Progenitor cell of endocrine pancreas (in vitro differentiated cells): ENCODE measurements at regions not wholly inside any gene's neighbourhood (a gene's known extent, or its start where the extent isn't known, plus 50 kb on each side); places are given as distances from the start of the nearest gene placed in this dataset.
"Not testable (repeated sequence)": the region's sequence is repeated elsewhere in the genome, so short reads cannot be mapped to it uniquely, and the experiment has no call there.

Source experiments
- DNase-seq: peaks from one replicate; pipeline ENCODE4 v3.0.0; 2021; ENCODE audit warnings: low spot score; ENCODE audit not compliant: unreplicated experiment
- H3K27ac Mint-ChIP-seq: 2 replicates; pipeline ENCODE4 v1.8.0; 2021; ENCODE audit warnings: mild to moderate bottlenecking, moderate library complexity, mixed read lengths
- H3K27me3 Mint-ChIP-seq: 2 replicates; pipeline ENCODE4 v1.8.0; 2021; ENCODE audit warnings: mixed read lengths
- H3K36me3 Mint-ChIP-seq: 2 replicates; pipeline ENCODE4 v1.8.0; 2022; ENCODE audit warnings: mixed read lengths; ENCODE audit not compliant: insufficient read depth
- H3K4me1 Mint-ChIP-seq: 2 replicates; pipeline ENCODE4 v1.8.0; 2021; ENCODE audit warnings: low read depth, mixed read lengths
- H3K4me3 Mint-ChIP-seq: 2 replicates; pipeline ENCODE4 v1.8.0; 2021; ENCODE audit warnings: low read depth, mild to moderate bottlenecking, moderate library complexity, mixed read lengths
- H3K9me3 Mint-ChIP-seq: 2 replicates; pipeline ENCODE4 v1.8.0; 2021; ENCODE audit warnings: low read depth, mixed read lengths
- CTCF ChIP-seq: fragments of 200-600 bp; sonication (generic); IDR thresholded peaks from one replicate; pipeline ENCODE4 v1.5.0; 2021; ENCODE audit warnings: antibody characterized with exemption, mild to moderate bottlenecking; ENCODE audit not compliant: unreplicated experiment

- H3K4me1 Mint-ChIP-seq, result peaks cover 12% of the 10 kb centered on the region
- H3K36me3 Mint-ChIP-seq, result peaks cover 2% of the 10 kb centered on the region
- TF ChIP-seq CTCF, result no peak
- no peak for DNase-seq
- H3K4me3 Mint-ChIP-seq, result no peak overlapping the region
- H3K9me3 Mint-ChIP-seq, result peaks cover 11% of the 10 kb centered on the region
- H3K27me3 Mint-ChIP-seq, result no peaks in the 10 kb centered on the region
- no peak overlapping the region for H3K27ac Mint-ChIP-seq
These were observed 93.2 kb upstream of the MAPK10 start for GRCh38 chr4:86452924-86453531.

- not testable (repeated sequence) for H3K27me3 Mint-ChIP-seq, H3K4me3 Mint-ChIP-seq, H3K36me3 Mint-ChIP-seq, H3K27ac Mint-ChIP-seq, DNase-seq
- H3K4me1 Mint-ChIP-seq, result peaks cover 12% of the 10 kb centered on the region
- H3K9me3 Mint-ChIP-seq, result peaks cover 11% of the 10 kb centered on the region
These were observed 93.8 kb upstream of the MAPK10 start for GRCh38 chr4:86453611-86454072.

DNA sequence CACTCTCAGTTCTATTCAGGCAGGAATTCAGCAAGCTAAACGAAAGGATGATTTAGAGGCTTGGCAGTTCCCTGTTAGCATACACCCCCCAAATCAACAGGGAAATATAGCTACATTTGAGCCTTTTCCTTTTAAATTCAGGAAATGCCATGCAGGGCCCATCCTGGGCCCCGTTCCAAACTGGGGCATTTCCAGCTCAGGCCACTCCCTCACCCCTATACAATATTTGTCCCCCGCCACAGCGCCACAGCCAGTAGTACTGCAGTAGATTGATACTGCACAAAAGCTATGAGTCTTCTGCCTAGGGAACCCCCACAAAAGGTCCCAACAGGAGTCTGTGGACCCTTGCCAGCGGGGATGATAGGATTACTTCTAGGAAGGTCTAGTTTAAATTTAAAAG is 102.0 kb upstream of the MAPK10 start:
- H3K9me3 Mint-ChIP-seq, result peaks cover 20% of the 10 kb centered on the region
- peaks cover 12% of the 10 kb centered on the region for H3K36me3 Mint-ChIP-seq
- no peak overlapping the region for H3K4me3 Mint-ChIP-seq
- no peak for DNase-seq
- no peaks in the 10 kb centered on the region for H3K4me1 Mint-ChIP-seq
- H3K27me3 Mint-ChIP-seq, result no peaks in the 10 kb centered on the region
- TF ChIP-seq CTCF, result no peak
- H3K27ac Mint-ChIP-seq, result no peak overlapping the region

DNA sequence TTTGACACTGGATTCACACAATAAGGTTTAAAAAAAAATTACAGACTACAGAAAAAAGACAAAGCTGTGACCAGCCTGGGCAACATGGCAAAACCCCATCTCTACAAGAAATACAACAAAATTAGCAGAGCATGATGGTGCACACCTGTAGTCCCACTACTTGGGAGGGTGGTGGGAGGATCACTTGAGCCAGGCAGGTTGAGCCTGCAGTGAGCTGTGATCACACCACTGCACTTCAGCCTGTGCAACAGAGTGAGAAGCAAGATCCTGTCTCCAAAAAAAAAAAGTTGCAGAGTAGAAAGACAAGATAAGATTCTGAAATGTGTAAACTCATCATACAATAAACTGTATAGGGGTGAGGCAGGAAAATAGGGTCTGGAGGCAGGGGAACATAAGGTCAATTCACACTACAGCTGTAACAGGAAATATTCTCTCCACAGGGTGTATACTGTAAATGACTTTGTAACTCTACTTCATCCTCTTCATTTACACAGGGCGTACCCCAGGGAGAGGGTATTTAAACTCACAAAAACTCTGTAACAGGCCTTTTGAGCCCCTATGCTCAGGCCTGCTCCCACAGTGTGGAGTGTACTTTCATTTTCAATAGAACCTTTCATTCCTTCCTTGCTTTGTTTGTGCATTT is 112.6 kb upstream of the MAPK10 start:
- H3K27me3 Mint-ChIP-seq, result peaks cover 10% of the 10 kb centered on the region
- H3K27ac Mint-ChIP-seq, result no peak overlapping the region
- no peaks in the 10 kb centered on the region for H3K36me3 Mint-ChIP-seq
- peaks cover 3% of the 10 kb centered on the region for H3K4me1 Mint-ChIP-seq
- no peaks in the 10 kb centered on the region for H3K9me3 Mint-ChIP-seq
- H3K4me3 Mint-ChIP-seq, result no peak overlapping the region
- no peak for DNase-seq
- no peak for TF ChIP-seq CTCF

DNA sequence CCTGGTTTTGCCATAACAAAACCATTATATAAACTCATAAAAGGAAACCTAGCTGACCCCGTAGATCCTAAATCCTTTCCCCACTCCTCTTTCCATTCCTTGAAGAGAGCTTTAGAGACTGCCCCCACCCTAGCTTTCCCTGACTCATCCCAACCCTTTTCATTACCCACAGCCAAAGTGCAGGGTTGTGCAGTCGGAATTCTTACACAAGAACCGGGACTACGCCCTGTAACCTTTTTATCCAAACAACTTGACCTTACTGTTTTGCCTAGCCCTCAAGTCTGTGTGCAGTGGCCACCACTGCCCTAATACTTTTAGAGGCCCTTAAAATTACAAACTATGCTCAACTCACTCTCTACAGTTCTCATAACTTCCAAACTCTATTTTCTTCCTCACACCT is 116.0 kb upstream of the PTPN13 start:
- peaks cover 10% of the 10 kb centered on the region for H3K27me3 Mint-ChIP-seq
- not testable (repeated sequence) for H3K27ac Mint-ChIP-seq, H3K9me3 Mint-ChIP-seq, H3K36me3 Mint-ChIP-seq, DNase-seq, H3K4me3 Mint-ChIP-seq
- H3K4me1 Mint-ChIP-seq, result peaks cover 12% of the 10 kb centered on the region

DNA sequence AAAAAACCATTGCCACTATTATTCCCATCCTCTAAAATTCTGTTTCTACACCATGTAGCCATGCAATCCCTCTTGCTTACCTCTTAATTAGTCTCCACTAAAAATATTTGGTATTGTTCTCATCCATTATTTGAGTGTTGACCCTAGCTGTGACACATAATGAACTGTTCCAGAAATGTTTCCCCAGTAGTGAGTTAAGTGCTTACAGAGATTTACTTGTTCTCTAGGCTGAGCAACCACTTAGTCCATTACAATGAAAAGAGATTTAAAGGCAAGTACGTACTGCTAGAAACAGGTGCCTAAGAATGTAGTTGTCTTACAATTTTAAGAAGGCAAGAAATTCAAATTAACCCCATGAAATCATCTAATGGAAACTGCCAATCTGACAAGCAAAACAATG is 112.7 kb upstream of the PTPN13 start:
- no peak overlapping the region for H3K27ac Mint-ChIP-seq

More for the DNA sequence above, 112.7 kb upstream of the PTPN13 start:
- TF ChIP-seq CTCF, result no peak
- Mint-ChIP-seq H3K9me3 (no peaks in the 10 kb centered on the region), H3K36me3 (no peaks in the 10 kb centered on the region), H3K27me3 (no peaks in the 10 kb centered on the region), H3K4me3 (no peak overlapping the region), H3K4me1 (peaks cover 17% of the 10 kb centered on the region)
- DNase-seq, result no peak
